ENCODE measurements at regions not wholly inside any gene's neighbourhood (a gene's known extent, or its start where the extent isn't known, plus 50 kb on each side); places are given as distances from the start of the nearest gene placed in this dataset.
"Not testable (repeated sequence)": the region's sequence is repeated elsewhere in the genome, so short reads cannot be mapped to it uniquely, and the experiment has no call there.

DNA sequence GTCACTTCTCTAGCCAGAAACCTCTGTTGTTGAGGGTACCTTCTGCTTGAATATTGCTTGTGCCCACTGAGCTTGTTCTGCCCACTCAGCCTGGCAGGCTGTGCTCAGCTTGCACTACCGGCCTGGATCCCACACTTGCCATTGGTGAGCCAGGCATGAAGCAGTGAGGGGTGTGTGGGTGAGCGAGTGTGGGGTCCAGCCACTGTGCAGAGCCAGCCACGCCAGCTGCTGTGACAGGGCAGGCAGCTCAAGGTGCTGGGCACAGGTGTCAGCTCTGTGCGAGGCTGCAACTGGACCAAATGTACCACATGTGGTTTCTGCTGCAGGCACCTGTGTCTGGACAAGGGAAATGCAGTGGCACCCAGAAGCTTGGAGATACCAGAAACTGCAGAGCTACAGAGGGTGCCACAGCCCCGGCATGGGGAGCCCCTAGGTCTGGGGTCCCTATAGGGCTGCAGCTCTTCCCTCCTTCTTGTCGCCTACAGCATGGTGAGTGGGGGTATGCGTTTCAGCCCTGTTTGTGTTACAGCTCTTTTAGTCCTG, 305.1 kb upstream of the RIOK2 start:
- DNase-seq: no peak

GRCh38 chr5:97489010-97489840, 306.2 kb upstream of the RIOK2 start:
- DNase-seq: no peak

DNA sequence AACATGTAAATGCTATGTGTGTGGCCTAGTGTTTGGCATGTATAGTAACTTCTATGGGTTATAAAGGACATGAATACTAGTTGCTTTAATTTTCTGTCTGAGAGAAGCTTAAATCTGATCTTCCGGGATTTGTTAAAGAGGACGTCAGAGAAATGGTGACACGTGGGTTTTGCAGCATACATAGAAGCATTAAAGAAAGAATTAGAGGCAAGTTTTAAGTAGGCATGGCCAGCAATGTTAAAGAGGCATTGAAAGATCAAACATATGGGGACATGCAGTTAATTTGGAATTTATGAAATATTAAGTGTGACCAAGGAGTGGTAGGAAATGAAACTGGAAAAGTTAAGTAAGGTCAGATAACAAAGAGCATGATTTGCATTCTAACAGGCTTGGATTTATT, 311.4 kb upstream of the RIOK2 start:
- no peak for DNase-seq

- no peak for DNase-seq
These were observed 312.3 kb upstream of the RIOK2 start for GRCh38 chr5:97495301-97495700.

- no peak for DNase-seq
These were observed 313.0 kb upstream of the RIOK2 start for GRCh38 chr5:97496037-97496436.

DNA sequence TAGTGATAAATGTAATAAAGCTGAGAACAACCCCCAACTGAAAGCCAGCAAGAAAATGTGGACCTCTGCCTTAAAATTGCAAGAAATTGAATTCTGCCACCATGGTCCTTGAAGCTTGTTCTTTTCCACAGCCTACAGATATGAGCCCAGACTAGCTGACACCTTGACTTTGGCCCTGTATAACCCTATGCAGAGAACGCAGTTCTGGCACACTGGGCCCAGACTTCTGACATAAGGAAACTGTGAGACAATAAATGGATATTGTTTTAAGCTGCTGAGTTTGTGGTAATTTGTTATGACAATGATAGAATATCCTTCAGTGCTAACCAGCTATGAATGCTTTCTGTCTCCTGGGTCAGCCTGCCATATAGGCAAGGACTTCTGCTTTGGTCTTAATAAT, 315.6 kb upstream of the RIOK2 start:
- no peak for DNase-seq

GRCh38 chr5:97499605-97500004, 316.6 kb upstream of the RIOK2 start:
- no peak for DNase-seq

GRCh38 chr5:97501286-97501964, 318.4 kb upstream of the RIOK2 start:
- no peak for DNase-seq

DNA sequence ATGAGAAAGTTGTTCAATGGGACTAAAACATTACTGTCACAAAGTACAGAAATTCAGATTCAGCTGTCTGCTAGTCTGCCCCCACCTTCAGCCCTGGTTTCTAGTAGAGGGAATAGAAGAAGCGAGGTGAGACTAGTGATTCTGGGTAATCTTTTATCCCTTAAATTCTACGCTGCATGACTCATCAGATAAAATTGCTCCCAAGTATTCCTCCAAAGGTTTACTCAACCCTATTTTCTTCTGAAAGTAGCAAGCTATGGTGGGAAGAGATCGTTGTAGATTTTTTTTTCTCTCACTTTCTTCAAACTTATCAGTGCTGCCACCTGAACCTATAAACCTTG, 318.9 kb upstream of the RIOK2 start:
- no peak for DNase-seq

DNA sequence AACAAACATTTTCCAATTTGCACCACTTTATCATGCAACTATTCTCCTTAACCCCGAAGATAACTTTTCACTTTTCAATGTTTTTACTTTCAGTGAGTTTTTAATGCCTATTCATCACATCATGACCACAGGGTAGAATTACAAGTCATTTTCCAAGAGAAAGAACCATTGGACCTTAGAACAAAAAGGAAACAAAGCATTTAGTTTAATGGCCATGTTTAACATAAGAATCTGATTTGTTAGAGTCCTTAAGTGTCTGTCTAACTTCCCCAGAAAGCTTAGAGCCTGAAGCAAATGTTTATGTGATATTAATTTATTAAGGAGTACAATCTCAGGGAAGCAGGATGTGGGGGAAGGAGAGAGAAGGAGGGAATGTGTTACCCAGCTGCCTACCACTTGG, 325.8 kb upstream of the RIOK2 start:
- DNase-seq: no peak

DNA sequence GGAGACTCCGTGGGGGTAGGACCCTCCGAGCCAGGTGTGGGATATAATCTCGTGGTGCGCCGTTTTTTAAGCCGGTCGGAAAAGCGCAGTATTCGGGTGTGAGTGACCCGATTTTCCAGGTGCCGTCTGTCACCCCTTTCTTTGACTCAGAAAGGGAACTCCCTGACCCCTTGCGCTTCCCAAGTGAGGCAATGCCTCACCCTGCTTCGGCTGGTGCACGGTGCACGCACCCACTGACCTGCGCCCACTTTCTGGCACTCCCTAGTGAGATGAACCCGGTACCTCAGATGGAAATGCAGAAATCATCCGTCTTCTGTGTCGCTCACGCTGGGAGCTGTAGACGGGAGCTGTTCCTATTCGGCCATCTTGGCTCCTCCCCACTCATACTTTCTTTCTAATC, 336.5 kb upstream of the RIOK2 start:
- DNase-seq: not testable (repeated sequence)

DNA sequence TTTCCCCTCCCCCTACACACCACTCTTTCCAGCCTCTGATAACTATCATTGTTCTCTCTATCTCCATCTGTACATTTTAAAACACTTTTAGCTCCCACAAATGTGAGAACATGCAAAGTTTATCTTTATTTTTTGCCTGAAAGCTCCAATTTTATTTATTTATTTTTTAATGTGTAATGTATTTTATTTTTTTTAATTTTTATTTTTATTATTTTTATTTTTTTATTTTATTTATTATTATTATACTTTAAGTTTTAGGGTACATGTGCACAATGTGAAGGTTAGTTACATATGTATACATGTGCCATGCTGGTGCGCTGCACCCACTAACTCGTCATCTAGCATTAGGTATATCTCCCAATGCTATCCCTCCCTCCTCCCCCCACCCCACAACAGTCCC, 340.3 kb upstream of the RIOK2 start:
- DNase-seq: not testable (repeated sequence)

DNA sequence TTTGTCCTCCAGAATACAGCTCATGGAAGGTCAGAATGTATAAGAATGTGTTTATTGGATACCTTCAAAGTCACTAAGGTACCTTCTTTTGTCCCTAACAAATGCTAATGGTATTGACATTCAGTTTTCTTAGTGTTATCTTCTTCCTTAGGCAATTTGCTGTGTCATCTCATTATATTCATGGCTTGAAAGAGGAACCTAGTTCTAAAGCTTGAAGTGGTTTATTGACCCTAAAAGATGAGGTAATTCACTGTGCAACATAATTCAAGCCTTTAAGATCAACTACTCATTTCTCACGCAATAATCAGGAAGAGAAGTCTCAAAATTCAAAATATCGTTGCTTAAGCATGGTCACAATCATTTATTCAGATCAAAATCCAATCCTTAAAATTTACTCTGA, 342.7 kb upstream of the RIOK2 start:
- no peak for DNase-seq

DNA sequence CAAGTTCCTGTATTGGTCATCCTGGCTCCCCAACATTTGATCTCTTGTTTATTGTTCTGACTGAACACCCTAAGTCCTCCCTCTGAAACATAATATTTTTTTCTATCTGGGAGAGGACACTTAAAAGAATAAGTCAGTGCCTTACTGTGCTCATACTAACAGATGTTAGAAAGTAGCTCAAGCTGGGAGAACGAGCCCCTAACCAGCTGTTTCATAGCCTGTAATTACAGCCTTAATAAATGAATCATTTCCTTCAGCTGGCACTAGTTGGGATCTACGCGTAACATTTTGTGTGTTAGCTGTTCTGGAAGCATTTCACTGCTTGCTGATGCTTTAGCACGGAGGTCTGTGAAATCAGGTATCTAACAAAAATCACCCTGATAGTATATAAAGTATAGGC, 345.9 kb upstream of the RIOK2 start:
- no peak for DNase-seq

- no peak for DNase-seq
These were observed 346.4 kb upstream of the RIOK2 start for GRCh38 chr5:97529354-97529985.

GRCh38 chr5:97531549-97531948, 348.5 kb upstream of the RIOK2 start:
- DNase-seq: no peak

- peak; percentile 16 for DNase-seq
These were observed 351.1 kb upstream of the RIOK2 start for GRCh38 chr5:97534166-97534565.

- DNase-seq: no peak
These were observed 353.6 kb upstream of the RIOK2 start for GRCh38 chr5:97536683-97537082.

GRCh38 chr5:97538912-97539311, 355.9 kb upstream of the RIOK2 start:
- no peak for DNase-seq

DNA sequence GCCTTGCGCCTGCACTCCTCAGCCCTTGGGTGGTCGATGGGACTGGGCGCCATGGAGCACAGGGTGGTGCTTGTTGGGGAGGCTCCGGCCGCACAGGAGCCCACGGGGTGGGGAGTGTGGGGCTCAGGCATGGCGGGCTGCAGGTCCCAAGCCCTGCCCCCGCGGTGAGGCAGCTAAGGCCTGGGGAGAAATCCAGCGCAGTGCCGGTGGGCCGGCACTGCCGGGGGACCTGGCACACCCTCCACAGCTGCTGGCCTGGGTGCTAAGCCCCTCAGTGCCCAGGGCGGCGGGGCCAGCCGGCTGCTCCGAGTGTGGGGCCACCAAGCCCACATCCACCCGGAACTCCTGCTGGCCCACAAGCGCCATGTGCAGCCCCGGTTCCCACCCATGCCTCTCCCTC, 358.8 kb upstream of the RIOK2 start:
- no peak for DNase-seq

- DNase-seq: no peak
These were observed 359.4 kb upstream of the RIOK2 start for GRCh38 chr5:97542469-97542868.

DNA sequence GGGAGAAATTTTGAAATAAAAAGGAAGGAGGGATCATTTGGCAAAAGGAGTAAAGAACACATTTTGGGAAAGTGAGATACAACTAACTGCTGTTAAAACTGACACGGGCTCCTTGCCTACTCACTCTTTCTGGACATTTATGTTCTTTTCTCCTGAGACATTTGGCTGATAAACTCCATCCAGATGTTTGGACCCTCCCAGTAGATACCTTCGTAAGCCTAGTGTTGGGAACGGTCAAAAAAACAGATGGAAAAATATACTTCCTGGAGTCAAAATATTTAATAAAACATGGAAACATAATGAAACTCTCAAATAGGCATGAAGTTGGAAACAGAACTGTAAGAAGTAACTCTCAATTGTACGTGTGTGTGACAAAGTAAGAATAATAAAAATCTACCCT, 360.1 kb upstream of the RIOK2 start:
- DNase-seq: no peak

DNA sequence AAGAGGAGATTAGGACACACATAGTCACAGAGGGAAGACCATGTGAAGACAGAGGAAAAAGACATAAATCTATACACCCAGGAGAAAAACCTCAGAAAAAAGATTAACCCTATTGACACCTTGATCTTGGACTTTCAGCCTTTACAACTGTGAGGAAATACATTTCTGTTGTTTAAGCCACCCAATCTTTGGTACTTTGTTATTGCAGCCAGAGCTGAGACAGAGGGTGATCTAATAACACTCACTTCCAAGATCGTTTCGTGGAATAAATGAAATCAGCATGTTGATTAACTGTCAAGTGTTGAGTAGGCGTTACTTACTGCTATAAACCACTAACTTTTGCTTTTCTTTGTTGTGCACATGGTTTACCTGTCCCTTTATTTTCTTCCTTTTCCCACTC, 361.2 kb upstream of the RIOK2 start:
- DNase-seq: no peak

DNA sequence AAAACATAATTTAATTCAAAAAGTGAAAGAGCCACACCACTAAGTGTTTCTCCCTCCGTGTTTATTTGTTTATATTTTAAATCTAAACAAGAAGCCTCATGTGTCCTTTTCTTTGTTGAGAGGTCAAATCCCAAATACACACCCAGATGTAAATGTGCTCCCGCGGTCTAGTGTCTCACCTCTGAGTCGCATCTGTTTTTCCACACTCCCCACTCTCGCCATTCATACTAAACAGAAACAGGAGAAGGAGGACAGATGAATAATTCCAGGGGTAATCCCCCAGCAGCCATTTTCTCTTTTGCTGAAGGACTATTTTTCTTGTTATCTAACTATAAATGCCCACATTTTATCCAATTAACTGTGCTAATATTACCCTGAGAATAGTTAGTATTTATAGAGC, 361.6 kb upstream of the RIOK2 start:
- DNase-seq: no peak

Data from right kidney (tissue), 1 donor.